Right lobe of liver (tissue), 6 donors: ENCODE measurements at regions not wholly inside any gene's neighbourhood (a gene's known extent, or its start where the extent isn't known, plus 50 kb on each side); places are given as distances from the start of the nearest gene placed in this dataset.

Experiments used
- ATAC-seq, 4 donors: fragments of 200-7000 bp; cut with Tn5 transposase; one replicate each; pipeline ENCODE4 v1.9.1; 2020; ENCODE audit warnings: mild to moderate bottlenecking in 4 of 4, moderate library complexity in 4 of 4
- DNase-seq, 3 donors: peaks; one replicate each; pipeline ENCODE4 v3.0.0-alpha.2; 2020
- H3K27ac ChIP-seq, 3 donors: fragments of 200-600 bp; one replicate each; pipeline ENCODE4 v1.8.0; 2022
- H3K27me3 ChIP-seq, 2 donors: fragments of 200-600 bp; one replicate each; pipeline ENCODE4 v1.8.0; 2022
- H3K36me3 ChIP-seq, 4 donors: fragments of 200-600 bp; sonication (generic) in 1 of 4; one replicate each; pipeline versions ENCODE4 v1.5.1 to v1.8.0; 2017 to 2022; ENCODE audit warnings: control low read depth in 1 of 4
- H3K4me1 ChIP-seq, 4 donors: fragments of 200-600 bp; sonication (generic) in 1 of 4; one replicate each; pipeline versions ENCODE4 v1.5.1 to v1.8.0; 2017 to 2022; ENCODE audit warnings: control low read depth in 1 of 4
- H3K4me3 ChIP-seq, 3 donors: fragments of 200-600 bp; one replicate each; pipeline ENCODE4 v1.8.0; 2022
- H3K9me3 ChIP-seq, 4 donors: fragments of 200-600 bp; sonication (generic) in 1 of 4; one replicate each; pipeline versions ENCODE4 v1.5.1 to v1.8.0; 2017 to 2022; ENCODE audit warnings: control low read depth in 1 of 4
- POLR2A ChIP-seq: fragments of 450-650 bp; IDR thresholded peaks from one replicate; pipeline ENCODE4 v1.6.1; 2017; ENCODE audit warnings: antibody characterized with exemption, mild to moderate bottlenecking
- WGBS: methylation state at CpG from one replicate; pipeline ENCODE4 v1.1.6; 2018; ENCODE audit warnings: low coverage, low lambda C conversion rate; ENCODE audit not compliant: insufficient coverage; ENCODE audit errors: missing lambda C conversion rate; 5-methylcytosine and 5-hydroxymethylcytosine counted together
- intact Hi-C, 2 donors: fragments of 100-400 bp; cut with DNase I; formaldehyde crosslinking; loops; one replicate each; pipeline versions ENCODE4 v1.11.2 to v1.14.1; 2022
- TF ChIP-seq, protein P1 (sequence below), 4 donors: fragments of 200-600 bp in 3 of 4; fragments of 450-650 bp in 1 of 4; IDR thresholded peaks; one replicate each; pipeline versions ENCODE4 v1.5.1 to v1.8.0; 2016 to 2022; ENCODE audit warnings: antibody characterized with exemption in 4 of 4, mild to moderate bottlenecking in 2 of 4
- donor health status: DM: no; HTN: yes; CAD: no.
- donor health status: DM: no; HTN: no; CAD: no.
- donor health status: DM: no; HTN: no; CAD: no.
- donor health status: DM: no; HTN: yes; CAD: no.
- donor health status: DM: no; HTN: yes; CAD: no.

GRCh38 chr6:137413482-137413881 is 80.7 kb downstream of the OLIG3 start:
- Histone ChIP-seq H3K27ac (no peak overlapping the region), H3K36me3 (no peaks in the 10 kb centered on the region), H3K4me1 (peaks cover 0 to 3% (median 0%) of the 10 kb centered on the region in 4 donors), H3K9me3 (no peaks in the 10 kb centered on the region), H3K27me3 (no peaks in the 10 kb centered on the region), H3K4me3 (no peak overlapping the region)
- WGBS, result 79% methylated on average over 3 of the region's 3 CpGs
- TF ChIP-seq POLR2A, result no peak
- TF ChIP-seq, protein P1, sequence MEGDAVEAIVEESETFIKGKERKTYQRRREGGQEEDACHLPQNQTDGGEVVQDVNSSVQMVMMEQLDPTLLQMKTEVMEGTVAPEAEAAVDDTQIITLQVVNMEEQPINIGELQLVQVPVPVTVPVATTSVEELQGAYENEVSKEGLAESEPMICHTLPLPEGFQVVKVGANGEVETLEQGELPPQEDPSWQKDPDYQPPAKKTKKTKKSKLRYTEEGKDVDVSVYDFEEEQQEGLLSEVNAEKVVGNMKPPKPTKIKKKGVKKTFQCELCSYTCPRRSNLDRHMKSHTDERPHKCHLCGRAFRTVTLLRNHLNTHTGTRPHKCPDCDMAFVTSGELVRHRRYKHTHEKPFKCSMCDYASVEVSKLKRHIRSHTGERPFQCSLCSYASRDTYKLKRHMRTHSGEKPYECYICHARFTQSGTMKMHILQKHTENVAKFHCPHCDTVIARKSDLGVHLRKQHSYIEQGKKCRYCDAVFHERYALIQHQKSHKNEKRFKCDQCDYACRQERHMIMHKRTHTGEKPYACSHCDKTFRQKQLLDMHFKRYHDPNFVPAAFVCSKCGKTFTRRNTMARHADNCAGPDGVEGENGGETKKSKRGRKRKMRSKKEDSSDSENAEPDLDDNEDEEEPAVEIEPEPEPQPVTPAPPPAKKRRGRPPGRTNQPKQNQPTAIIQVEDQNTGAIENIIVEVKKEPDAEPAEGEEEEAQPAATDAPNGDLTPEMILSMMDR (IDR thresholded peaks at IDR 0.05), result no peak
- ATAC-seq (no peak), DNase-seq (no peak)
- intact Hi-C loops, result loop anchor here in 1 of 2 donors (10.0 kb wide), 1 partner anchor 139 kb away; no protein-coding TSS in a partner anchor

DNA sequence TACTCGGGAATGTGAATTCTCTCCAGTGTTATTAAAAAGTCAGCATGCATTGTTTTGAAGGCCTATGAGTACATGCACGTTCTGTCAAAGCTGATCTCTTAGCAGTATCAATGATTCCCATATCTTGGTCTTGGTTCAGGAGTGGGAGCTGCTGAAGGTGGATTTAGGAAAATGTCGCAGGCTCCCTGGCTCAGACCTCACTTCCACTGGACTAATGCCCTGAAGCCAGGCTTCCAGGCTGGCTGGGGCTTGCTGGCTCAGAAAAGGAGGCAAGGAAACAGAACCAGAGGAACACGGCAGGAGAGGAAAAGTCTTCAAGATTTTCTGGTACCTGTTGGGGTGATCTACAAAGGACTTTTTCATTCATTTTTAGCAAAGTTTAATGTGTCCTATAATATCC is 81.6 kb downstream of the OLIG3 start:
- peak in 1 of 4 donors; percentile 15 for ATAC-seq
- intact Hi-C loops, result loop anchor here in 1 of 2 donors (10.0 kb wide), 1 partner anchor 138 kb away; no protein-coding TSS in a partner anchor
- DNase-seq, result peak in 1 of 3 donors; percentile 57
- Histone ChIP-seq H3K27me3 (no peaks in the 10 kb centered on the region), H3K27ac (no peak overlapping the region), H3K4me3 (no peak overlapping the region), H3K36me3 (no peaks in the 10 kb centered on the region), H3K4me1 (peaks cover 0 to 3% (median 0%) of the 10 kb centered on the region in 4 donors), H3K9me3 (no peaks in the 10 kb centered on the region)
- no peak for TF ChIP-seq POLR2A
- TF ChIP-seq, protein P1 (IDR thresholded peaks at IDR 0.05), result no peak
- 60% methylated on average over 4 of the region's 4 CpGs for WGBS

DNA sequence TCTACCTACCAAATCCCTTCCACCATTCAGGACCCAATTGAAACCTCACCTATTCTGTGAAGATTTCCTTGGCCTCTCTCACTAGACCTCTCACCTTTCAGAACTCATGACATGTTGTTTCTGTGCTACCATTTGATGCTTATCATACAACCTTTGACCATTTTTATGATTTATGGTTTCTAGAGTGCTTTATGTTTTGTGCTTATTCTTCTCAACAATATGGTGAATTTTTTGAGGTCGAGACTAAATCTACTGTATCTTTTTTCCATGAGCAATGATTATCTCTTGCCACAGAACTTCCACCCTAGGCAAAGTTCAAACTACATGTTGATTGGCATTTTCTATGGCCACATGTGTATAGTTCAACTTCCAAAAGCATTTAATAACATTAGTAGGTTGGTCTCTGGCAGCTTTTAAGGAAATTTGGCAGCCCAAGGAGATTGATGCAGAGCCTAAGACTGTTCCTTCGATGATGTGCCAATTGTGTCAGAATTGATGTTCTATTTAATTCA is 84.9 kb downstream of the OLIG3 start:
- 54% methylated on average over 2 of the region's 2 CpGs for WGBS
- no peak overlapping the region for H3K4me3 ChIP-seq
- no peaks in the 10 kb centered on the region for H3K36me3 ChIP-seq
- intact Hi-C loops, result no loop called here
- ATAC-seq (peak in 2 of 4 donors; percentile 24 to 48), DNase-seq (no peak)
- no peak overlapping the region for H3K27ac ChIP-seq
- H3K9me3 ChIP-seq, result no peaks in the 10 kb centered on the region
- no peaks in the 10 kb centered on the region for H3K27me3 ChIP-seq
- peaks cover 0 to 5% (median 0%) of the 10 kb centered on the region in 4 donors for H3K4me1 ChIP-seq
- no peak for TF ChIP-seq POLR2A
- TF ChIP-seq, protein P1 (IDR thresholded peaks at IDR 0.05), result no peak

DNA sequence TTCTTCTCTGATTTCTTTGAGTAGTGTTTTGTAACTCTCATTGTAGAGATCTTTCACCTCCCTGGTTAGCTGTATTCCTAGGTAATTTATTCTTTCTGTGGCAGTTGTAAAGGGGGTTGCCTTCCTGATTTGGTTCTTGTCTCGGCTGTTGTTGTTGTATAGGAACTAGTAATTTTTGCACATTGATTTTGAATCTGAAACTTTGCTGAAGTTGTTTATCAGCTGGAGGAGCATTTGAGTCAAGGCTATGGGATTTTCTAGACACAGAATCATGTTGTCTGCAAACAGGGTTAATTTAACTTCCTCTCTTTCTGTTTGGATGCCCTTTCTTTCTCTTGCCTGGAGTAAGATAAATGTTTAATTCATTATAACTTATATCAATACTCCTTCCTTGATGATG is 86.4 kb downstream of the OLIG3 start:
- Histone ChIP-seq H3K9me3 (no peaks in the 10 kb centered on the region), H3K36me3 (no peaks in the 10 kb centered on the region), H3K27ac (no peak overlapping the region), H3K4me1 (peaks cover 0 to 7% (median 0%) of the 10 kb centered on the region in 4 donors), H3K27me3 (no peaks in the 10 kb centered on the region), H3K4me3 (no peak overlapping the region)
- DNase-seq (no peak), ATAC-seq (no peak)
- TF ChIP-seq POLR2A, result no peak
- TF ChIP-seq, protein P1 (IDR thresholded peaks at IDR 0.05), result no peak
- 92% methylated on average over 1 of the region's 1 CpG for WGBS
- intact Hi-C loops, result no loop called here

DNA sequence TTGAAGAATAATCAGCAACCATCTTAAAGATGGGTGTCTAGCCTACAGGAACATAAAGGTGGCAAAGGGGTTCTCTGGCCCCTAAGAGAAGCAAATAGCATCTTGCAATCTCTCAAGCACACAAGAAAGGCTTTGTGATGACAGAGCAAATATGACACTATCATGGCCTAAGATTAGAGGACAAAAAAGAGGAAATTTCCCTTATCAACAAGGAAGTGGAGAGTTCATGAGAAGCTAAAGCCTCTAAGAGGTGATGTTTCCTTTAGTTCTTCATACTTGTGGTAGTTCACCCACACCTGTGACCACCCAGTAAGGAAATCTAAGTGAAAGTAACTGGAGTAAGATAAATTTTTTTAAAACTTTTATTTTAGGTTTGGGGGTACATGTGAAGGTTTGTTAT is 88.4 kb downstream of the OLIG3 start:
- TF ChIP-seq, protein P1 (IDR thresholded peaks at IDR 0.05), result no peak
- TF ChIP-seq POLR2A, result no peak
- Histone ChIP-seq H3K36me3 (no peaks in the 10 kb centered on the region), H3K27me3 (no peaks in the 10 kb centered on the region), H3K27ac (no peak overlapping the region), H3K4me1 (peaks cover 0 to 5% (median 0%) of the 10 kb centered on the region in 4 donors), H3K4me3 (no peak overlapping the region), H3K9me3 (no peaks in the 10 kb centered on the region)
- intact Hi-C loops, result no loop called here
- DNase-seq (no peak), ATAC-seq (no peak)
